GM18907 (cell line): ENCODE measurements at regions not wholly inside any gene's neighbourhood (a gene's known extent, or its start where the extent isn't known, plus 50 kb on each side); places are given as distances from the start of the nearest gene placed in this dataset.

ENCODE experiments used
- ATAC-seq: cut with Tn5 transposase; IDR thresholded peaks from one replicate; pipeline ENCODE4 v1.9.1; 2021; ENCODE audit warnings: mild to moderate bottlenecking, moderate library complexity; ENCODE audit not compliant: unreplicated experiment

GRCh38 chrX:45758738-45759397 lies 558.2 kb upstream of the DIPK2B start:
- ATAC-seq, result peak; percentile 76

GRCh38 chrX:45758319-45758718 lies 557.6 kb upstream of the DIPK2B start:
- ATAC-seq, result peak; percentile 42

- ATAC-seq, result no peak
Observed at GRCh38 chrX:45757272-45757671, 556.6 kb upstream of the DIPK2B start.

GRCh38 chrX:45756557-45756956 lies 555.9 kb upstream of the DIPK2B start:
- no peak for ATAC-seq

- no peak for ATAC-seq
Observed at GRCh38 chrX:45755703-45756102, 555.0 kb upstream of the DIPK2B start.

GRCh38 chrX:45751156-45751555 lies 550.5 kb upstream of the DIPK2B start:
- no peak for ATAC-seq

GRCh38 chrX:45750639-45751038 lies 550.0 kb upstream of the DIPK2B start:
- ATAC-seq, result no peak

- ATAC-seq, result no peak
Observed at GRCh38 chrX:45749375-45749774, 548.7 kb upstream of the DIPK2B start.

- no peak for ATAC-seq
Observed at GRCh38 chrX:45748369-45748774, 547.7 kb upstream of the DIPK2B start.

- ATAC-seq, result no peak
Observed at GRCh38 chrX:45747905-45748304, 547.2 kb upstream of the DIPK2B start.

GRCh38 chrX:45745479-45745878 lies 544.8 kb upstream of the DIPK2B start:
- ATAC-seq, result no peak

- no peak for ATAC-seq
Observed at GRCh38 chrX:45743906-45744625, 543.4 kb upstream of the DIPK2B start.

GRCh38 chrX:45743081-45743533 lies 542.4 kb upstream of the DIPK2B start:
- ATAC-seq, result no peak

GRCh38 chrX:45740291-45740690 lies 539.6 kb upstream of the DIPK2B start:
- ATAC-seq, result no peak

- ATAC-seq, result no peak
Observed at GRCh38 chrX:45735571-45735970, 534.9 kb upstream of the DIPK2B start.

- ATAC-seq, result no peak
Observed at GRCh38 chrX:45731448-45731847, 530.8 kb upstream of the DIPK2B start.

- no peak for ATAC-seq
Observed at GRCh38 chrX:45727761-45728160, 527.1 kb upstream of the DIPK2B start.

GRCh38 chrX:45722471-45722870 lies 521.8 kb upstream of the DIPK2B start:
- ATAC-seq, result no peak

- no peak for ATAC-seq
Observed at GRCh38 chrX:45719751-45720501, 519.2 kb upstream of the DIPK2B start.

GRCh38 chrX:45718676-45719075 lies 518.0 kb upstream of the DIPK2B start:
- no peak for ATAC-seq

- ATAC-seq, result no peak
Observed at GRCh38 chrX:45716750-45717149, 516.1 kb upstream of the DIPK2B start.

GRCh38 chrX:45715748-45716147 lies 515.1 kb upstream of the DIPK2B start:
- ATAC-seq, result no peak
